GM12878 (cell line): ENCODE measurements at regions not wholly inside any gene's neighbourhood (a gene's known extent, or its start where the extent isn't known, plus 50 kb on each side); places are given as distances from the start of the nearest gene placed in this dataset.

ENCODE experiments used
- CTCF ChIP-seq, 3 experiments: IDR thresholded peaks in 2 of 3; conservative IDR thresholded peaks in 1 of 3; 2 replicates each; pipeline ENCODE4 v1.5.1; 2011; ENCODE audit warnings: low read depth in 3 of 3, low read length in 3 of 3, mild to moderate bottlenecking in 3 of 3, control low read depth in 2 of 3, moderate library complexity in 2 of 3, inconsistent platforms in 1 of 3, mixed read lengths in 1 of 3; ENCODE audit not compliant: control insufficient read depth in 2 of 3, insufficient read depth in 1 of 3; ENCODE audit errors: extremely low read depth in 1 of 3
- EP300 ChIP-seq, 2 experiments: fragments of 150-350 bp in 1 of 2; IDR thresholded peaks; 2 replicates each; pipeline ENCODE4 v1.6.1; 2011 to 2012; ENCODE audit warnings: low read depth in 2 of 2, low read length in 2 of 2, borderline replicate concordance in 1 of 2, improper control_type of control experiment in 1 of 2, inconsistent platforms in 1 of 2; ENCODE audit not compliant: control insufficient read depth in 1 of 2
- EZH2 ChIP-seq: IDR thresholded peaks from 2 replicates; pipeline ENCODE4 v1.6.1; 2012; ENCODE audit warnings: low read depth, mild to moderate bottlenecking, control low read depth, inconsistent platforms, low read length, borderline replicate concordance; ENCODE audit not compliant: control insufficient read depth
- FOS ChIP-seq: IDR thresholded peaks from 3 replicates; pipeline ENCODE4 v1.6.1; 2011; ENCODE audit warnings: borderline replicate concordance; ENCODE audit not compliant: insufficient read length; ENCODE audit errors: extremely low read depth
- NRF1 ChIP-seq: conservative IDR thresholded peaks from 2 replicates; pipeline ENCODE4 v1.6.1; 2011; ENCODE audit warnings: mild to moderate bottlenecking, low read depth, low read length, improper control_type of control experiment
- POLR2A ChIP-seq: IDR thresholded peaks from 2 replicates; pipeline ENCODE4 v1.6.1; 2011; ENCODE audit warnings: low read depth, mild to moderate bottlenecking, low read length
- POLR2AphosphoS2 ChIP-seq: IDR thresholded peaks from 2 replicates; pipeline ENCODE4 v1.6.1; 2011; ENCODE audit warnings: low read depth, mild to moderate bottlenecking, low read length, improper control_type of control experiment, moderate library complexity
- POLR2AphosphoS5 ChIP-seq: IDR thresholded peaks from 2 replicates; pipeline ENCODE4 v1.6.1; 2011; ENCODE audit warnings: mild to moderate bottlenecking, low read length, inconsistent platforms
- RAD21 ChIP-seq: IDR thresholded peaks from 2 replicates; pipeline ENCODE4 v1.6.1; 2011; ENCODE audit warnings: mild to moderate bottlenecking, low read depth, low read length, moderate library complexity; ENCODE audit not compliant: insufficient read depth
- RAD51 ChIP-seq: fragments of 450-650 bp; IDR thresholded peaks from 2 replicates; pipeline ENCODE4 v1.6.1; 2016; ENCODE audit warnings: moderate library complexity, mild to moderate bottlenecking, inconsistent platforms
- SRF ChIP-seq, 2 experiments: IDR thresholded peaks; 2 replicates each; pipeline ENCODE4 v1.6.1; 2011; ENCODE audit warnings: low read depth in 2 of 2, low read length in 2 of 2, mild to moderate bottlenecking in 1 of 2, moderate library complexity in 1 of 2
- ZZZ3 ChIP-seq: IDR thresholded peaks from 2 replicates; pipeline ENCODE4 v1.6.1; 2011; ENCODE audit warnings: low read depth; ENCODE audit not compliant: control insufficient read depth, insufficient read length

DNA sequence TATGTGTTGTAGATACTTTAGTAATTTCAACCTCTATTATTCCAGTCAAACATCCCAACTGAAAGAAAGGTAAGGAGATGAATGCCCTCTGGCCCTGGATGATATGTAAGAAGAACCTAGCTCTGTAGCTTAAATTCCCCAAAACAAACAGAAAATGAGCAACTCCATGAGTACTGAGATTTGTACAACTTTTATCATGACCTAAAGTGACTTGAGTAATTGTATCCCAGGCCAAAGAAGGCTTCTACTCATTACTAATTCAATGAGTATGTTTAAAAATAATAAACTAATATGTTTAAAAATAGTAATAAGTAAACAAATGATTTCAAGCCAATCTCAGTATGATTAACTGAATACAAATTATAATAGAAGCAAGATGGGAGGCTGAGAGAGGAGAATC lies 414.0 kb upstream of the ACTBL2 start:
- TF ChIP-seq NRF1, result no peak
- no peak for TF ChIP-seq EZH2
- no peak for TF ChIP-seq CTCF (IDR thresholded peaks at IDR 0.05 in 2 of 3, conservative IDR thresholded peaks at IDR 0.05 in 1 of 3; ENCODE audit: control insufficient read depth in 2 of 3, extremely low read depth in 1 of 3, insufficient read depth in 1 of 3, low read depth in 3 of 3, low read length in 3 of 3)
- no peak for TF ChIP-seq FOS
- TF ChIP-seq POLR2AphosphoS5, result no peak
- no peak for TF ChIP-seq POLR2A
- TF ChIP-seq ZZZ3, result no peak
- no peak for TF ChIP-seq SRF (IDR thresholded peaks at IDR 0.05; ENCODE audit: low read depth in 2 of 2, low read length in 2 of 2)
- no peak for TF ChIP-seq RAD51
- TF ChIP-seq RAD21, result no peak
- no peak for TF ChIP-seq POLR2AphosphoS2
- no peak for TF ChIP-seq EP300 (IDR thresholded peaks at IDR 0.05; ENCODE audit: borderline replicate concordance in 1 of 2, control insufficient read depth in 1 of 2, low read depth in 2 of 2, low read length in 2 of 2)
